HG02970 (cell line): ENCODE measurements at regions not wholly inside any gene's neighbourhood (a gene's known extent, or its start where the extent isn't known, plus 50 kb on each side); places are given as distances from the start of the nearest gene placed in this dataset.

ENCODE experiments used
- ATAC-seq: cut with Tn5 transposase; IDR thresholded peaks from one replicate; pipeline ENCODE4 v1.9.1; 2021; ENCODE audit warnings: mild to moderate bottlenecking, moderate library complexity, moderate number of reproducible peaks; ENCODE audit not compliant: unreplicated experiment, low FRiP score

DNA sequence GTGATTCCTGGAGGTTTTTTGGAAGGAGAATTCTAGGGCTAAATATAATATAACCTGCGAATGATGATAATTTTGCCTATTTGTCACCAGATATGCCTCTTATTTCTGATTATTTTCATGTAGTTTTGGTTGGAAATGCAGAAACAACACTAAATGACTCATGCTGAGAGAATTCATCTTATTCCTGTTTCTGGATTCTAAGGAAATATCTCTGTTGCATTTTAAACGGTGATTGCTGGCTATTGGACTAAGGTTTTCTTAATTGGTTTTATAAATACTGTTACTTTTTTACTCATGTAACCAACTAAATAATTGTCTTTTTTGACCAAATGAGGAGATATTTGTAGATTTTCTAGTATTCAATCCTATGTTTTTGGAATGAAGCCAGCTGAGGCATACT is 204.9 kb upstream of the NPSR1 start:
- no peak for ATAC-seq

DNA sequence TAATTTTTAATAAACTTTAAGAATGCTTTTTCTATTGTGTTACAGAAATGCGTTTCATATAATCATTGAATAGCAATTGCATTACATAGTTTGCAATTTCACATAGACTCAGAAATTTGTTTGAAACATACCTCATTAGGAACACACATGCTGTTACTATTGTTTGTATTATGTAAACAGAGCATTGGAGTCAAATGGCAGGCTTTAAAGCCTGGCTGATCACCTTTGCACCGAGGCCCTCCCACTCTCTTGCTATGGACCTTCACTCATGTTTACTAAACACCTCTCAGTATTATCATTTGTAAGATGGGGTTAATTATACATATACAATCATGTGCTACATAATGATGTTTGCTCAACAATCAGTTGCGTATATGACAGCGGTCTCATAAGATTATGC is 203.6 kb upstream of the NPSR1 start:
- ATAC-seq, result no peak

DNA sequence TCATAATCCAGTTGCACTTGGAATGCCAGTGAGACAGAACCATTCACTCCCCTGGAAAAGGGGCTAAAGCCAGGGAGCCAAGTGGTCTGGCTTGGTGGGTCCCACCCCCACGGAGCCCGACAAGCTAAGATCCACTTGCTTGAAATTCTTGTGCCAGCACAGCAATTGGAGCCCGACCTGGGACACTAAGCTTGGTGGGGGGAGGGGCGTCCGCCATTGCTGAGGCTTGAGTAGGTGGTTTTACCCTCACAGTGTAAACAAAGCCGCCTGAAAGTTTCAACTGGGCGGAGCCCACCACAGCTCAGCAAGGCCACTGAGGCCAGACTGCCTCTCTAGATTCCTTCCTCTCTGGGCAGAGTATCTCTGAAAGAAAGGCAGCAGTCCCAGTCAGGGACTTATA is 200.7 kb upstream of the NPSR1 start:
- ATAC-seq, result no peak

DNA sequence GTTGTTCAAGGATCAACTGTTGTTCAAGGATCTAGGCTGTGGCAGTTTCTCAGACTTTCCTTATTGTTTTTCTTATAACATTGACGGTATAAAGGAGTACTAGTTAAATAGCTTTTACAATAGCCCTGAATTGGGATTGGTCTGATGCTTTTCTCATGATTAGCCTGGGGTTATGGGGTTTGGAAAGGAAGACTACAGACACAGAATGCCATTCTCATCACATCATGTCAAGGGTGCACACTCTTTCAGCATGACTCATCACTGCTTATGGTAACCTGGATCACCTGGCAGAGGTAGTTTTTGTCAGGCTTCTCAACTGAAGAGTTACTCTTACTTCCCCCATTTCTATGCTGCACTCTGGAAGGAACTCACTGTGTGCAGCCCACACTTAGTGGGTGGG is 194.2 kb upstream of the NPSR1 start:
- no peak for ATAC-seq

DNA sequence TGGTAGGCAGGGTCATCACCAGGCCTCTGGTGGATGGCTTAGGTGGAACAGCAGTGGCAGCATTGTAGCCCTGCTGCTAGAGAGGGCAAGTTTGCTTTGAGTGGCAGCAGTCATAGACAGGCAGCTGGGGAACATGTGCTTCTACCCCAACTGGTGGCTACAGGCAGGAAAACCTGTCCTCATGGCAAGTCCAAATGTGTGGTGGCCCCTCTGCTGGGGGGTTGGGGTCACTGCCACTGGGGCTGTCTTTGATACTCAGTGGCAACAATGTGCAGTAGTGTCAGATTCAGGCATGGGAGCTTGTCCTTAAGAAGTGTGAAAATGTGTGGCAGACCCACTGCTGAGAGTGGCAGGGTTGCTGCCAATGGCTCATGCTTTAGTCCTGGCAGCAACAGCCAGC is 186.2 kb upstream of the NPSR1 start:
- no peak for ATAC-seq

DNA sequence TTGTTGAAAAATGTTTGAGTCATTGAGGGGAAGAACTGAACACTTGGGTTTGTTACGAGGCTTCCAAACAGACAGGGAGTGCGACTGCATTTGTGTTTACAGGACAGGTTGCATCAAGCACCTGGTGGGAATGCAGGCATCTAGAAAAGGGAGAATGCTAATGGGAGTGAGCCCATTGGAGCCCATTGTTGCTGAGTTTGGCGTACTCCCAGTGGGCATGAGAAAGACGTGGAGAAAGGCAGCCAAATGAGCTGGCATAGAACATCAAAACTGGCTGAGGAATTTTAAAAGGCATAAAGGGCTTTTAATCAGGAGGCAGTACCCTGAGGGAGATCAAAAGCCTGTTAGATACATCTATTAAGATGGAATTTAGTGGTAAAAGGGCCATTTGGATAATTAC is 171.6 kb upstream of the NPSR1 start:
- ATAC-seq, result no peak

DNA sequence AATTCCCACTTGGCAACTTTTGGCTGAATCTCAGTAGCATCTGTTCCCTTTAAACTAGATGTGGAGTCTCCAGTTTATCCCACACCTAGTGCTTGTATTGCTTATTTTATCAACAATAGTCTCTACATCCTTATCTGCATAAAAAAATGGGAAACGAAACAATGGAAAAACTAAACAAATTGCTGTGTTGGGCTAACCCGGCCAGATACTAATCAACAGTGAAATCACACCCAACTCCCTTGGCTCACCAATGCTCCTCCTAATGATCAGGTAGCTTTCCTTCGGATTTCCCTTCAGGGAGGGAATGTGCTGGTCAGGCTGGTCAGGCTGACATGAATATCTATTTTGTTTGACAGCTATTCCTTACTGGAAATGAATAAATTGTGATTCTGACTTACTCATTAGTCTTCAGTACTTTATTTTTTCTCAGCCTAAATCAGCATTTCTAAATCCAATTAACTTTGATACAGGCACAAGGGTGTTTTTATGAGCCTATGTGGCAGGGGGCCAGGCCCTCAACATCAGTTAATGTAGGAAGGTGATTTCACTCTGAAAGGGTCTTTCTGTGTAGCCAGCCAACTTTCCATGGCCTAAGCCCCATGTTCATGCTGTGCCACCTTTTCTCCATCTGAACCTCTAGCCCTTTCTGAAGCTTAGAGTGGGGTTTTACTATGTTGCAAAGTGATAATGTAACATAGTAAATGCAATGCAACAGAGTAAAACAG is 170.5 kb upstream of the NPSR1 start:
- no peak for ATAC-seq

DNA sequence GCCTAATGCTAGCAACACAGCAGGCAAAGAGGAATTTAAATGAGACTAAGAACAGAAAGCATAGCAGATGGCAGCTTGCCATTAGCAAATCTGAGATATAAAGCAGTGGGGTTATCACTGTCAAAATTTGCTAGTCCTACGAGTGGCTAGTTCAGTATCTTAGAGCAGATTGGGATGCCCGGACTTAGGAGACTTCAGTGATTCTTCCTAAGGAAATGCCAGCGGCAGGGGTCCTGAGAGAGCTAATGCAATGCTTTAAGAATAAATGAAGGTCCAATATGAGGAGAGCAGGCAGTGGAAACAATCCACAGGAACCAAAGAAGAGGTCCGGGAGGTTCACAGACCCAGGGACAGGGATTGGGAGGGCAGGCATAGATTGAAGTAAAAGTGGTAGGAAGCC is 169.3 kb upstream of the NPSR1 start:
- no peak for ATAC-seq

DNA sequence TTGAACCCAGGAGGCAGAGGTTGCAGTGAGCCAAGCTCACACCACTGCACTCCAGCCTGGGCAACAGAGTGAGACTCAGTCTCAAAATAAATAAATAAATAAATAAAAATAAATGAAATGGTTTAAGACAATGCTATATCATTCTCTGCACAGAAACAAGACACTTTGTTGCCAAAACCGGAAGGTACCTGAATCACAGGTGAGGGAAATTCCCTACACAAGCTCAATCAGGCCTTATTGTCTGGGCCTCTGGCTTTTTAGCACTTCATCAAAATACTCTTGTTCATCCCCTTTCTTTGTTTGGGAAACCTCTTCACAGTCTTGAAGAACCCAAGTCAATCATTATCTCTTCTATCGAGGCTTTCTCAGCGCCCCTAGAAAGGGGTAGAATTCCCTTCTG is 166.1 kb upstream of the NPSR1 start:
- no peak for ATAC-seq

DNA sequence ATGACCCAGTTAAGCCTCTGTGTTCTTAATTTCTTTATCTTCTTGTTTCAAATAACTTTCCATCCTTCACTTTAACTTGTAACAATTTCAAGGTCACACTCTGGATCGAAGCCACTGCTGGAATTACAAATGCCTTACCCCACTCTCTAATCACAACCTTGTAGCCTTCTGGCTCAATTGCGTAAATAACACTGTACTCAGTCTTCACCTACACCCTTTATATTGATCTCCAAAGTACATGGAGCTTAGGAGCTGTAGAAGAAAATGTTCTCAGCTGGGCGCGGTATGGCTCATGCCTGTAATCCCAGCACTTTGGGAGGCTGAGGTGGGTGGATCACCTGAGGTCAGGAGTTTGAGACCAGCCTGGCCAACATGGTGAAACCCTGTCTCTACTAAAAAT is 164.3 kb upstream of the NPSR1 start:
- ATAC-seq, result no peak

DNA sequence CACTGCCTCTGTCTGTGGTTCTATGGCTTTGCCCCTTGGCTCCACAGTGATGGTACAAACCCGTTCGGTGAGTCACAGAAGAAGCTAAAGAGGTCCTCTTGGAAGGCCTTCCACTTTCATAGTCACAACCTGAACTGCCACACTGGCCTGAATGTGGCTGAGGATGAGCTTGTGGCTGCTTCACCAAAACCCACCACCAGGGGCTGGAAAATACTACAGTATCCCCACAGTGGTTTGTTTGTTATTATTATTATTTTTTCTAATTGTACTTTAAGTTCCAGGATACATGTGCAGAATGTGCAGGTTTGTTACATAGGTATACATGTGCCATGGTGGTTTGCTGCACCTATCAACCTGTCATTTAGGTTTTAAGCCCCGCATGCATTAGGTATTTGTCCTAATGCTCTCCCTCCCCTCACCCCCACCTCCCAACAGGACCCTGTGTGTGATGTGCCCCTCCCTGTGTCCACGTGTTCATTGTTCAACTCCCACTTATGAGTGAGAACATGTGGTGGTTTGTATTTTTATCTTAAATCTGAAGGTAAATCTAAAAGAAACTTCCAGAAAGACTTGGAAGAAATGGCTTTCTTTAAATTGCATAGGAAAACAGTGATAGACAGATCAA is 160.8 kb upstream of the NPSR1 start:
- no peak for ATAC-seq

DNA sequence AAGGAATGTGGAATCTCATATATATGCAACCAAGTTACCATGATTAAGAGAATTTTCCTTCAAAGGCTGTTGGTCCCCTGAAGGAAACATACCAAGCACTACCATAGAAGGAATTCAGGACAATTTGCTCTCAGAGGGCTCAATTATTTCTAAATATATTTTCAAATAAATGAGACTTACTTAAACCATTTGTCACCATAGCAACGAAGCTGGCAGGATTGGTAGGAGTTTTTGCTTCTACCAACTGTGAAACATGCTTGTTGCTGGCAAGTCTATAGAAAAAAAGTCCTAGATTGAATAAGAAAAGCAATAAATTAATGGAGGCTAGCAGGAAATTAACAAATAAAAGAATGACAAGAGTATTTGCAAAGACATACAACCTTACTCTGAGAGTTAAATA is 156.9 kb upstream of the NPSR1 start:
- no peak for ATAC-seq

DNA sequence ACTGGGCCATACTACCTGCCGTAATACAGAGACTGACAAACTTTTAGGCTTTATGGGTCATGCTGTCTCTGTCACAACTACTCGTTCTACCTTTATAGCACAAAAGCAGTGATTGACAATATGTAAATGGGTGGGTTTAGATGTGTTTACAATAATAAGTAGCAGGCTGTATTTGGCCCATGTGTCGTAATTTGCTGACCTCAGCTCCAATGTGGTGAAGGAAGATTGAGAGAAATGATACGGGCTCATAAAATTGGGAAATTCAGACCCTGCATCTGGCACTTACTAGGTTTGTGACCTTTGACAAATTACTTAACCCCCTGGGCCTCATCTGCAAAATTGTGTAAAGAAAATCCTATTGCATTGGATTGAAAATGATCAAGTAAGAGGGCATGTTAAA is 150.8 kb upstream of the NPSR1 start:
- no peak for ATAC-seq

DNA sequence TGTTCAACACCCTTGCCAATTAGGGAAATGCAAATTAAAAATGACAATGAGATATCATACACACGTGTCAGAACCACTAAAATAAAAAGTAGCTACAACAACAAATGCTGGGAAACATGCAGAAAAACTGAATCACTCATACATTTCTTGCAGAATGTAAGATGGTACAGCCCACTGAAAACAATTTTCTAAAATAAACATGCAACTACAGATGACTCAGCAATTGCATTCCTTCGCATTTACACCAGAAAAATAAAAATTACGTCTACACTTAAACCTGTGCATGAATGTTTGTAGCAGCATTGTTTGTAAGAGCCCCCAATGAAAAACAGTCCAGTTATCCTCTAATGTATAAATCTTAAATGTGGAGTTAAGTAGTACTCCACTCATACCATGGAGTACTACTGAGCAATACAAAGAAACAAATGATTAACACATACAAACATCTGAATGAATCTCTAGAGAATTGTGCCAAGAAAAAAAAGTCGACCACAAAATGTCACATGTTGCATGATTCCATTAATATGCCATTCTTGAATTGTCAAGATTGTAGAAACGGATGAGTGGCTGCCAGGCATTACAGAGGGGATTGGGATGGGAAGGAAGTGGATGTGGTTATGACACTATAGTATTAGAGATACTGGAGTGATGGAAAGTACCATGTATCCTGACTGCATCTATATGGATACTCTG is 134.6 kb upstream of the NPSR1 start:
- ATAC-seq, result no peak

DNA sequence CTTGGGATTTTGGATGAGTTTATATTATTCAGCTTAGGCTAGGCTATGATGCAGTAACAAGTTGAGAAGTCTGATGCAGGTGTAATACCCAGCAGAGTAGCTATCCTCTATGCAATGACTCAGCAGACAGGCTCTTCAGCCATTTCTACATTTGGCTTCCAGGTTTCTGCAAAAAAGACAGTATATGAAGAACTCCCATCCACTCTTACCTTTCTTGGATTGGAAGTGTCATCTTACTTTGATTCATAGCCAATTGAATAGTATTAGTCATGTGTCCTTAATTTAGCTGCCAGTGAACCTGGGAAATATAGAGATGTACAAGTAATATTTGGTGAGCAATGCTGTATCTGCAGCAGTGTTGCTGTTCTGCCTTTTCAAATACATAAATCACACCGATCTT is 127.8 kb upstream of the NPSR1 start:
- ATAC-seq, result no peak

DNA sequence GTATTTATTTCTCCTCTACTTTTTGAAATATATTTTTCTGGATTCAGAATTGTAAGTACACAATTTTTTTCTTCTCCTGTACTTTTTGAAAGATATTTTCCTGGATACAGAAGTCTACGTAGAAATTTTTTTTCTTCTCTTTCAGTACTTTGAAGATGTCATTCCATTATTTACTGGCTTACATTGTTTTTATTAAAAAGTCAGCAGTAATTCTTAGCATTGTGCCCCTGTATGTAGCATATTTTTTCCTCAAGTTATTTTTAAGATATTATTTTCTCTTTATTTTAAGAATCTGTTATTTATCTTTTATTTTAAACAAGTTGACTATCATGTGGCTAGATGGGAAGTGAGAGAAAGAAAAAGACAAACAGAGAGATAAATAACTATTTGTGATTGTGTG is 119.0 kb upstream of the NPSR1 start:
- no peak for ATAC-seq

DNA sequence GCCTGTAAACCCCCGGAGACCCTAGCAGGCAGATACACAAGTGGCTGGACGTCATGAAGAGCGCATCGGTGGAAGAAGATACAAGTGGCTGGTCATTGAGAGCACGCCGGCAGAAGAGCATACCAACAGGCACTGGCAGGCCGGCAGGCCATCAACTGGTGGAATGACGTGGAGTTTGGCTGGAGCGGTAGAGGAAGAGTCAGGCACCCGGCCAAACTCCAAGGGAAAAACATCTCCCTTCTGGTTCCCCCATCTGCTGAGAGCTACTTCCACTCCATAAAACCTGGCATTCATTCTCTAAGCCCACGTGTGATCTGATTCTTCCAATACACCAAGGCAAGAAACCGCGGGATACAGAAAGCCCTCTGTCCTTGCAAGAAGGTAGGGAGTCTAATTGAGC is 113.4 kb upstream of the NPSR1 start:
- ATAC-seq, result no peak

DNA sequence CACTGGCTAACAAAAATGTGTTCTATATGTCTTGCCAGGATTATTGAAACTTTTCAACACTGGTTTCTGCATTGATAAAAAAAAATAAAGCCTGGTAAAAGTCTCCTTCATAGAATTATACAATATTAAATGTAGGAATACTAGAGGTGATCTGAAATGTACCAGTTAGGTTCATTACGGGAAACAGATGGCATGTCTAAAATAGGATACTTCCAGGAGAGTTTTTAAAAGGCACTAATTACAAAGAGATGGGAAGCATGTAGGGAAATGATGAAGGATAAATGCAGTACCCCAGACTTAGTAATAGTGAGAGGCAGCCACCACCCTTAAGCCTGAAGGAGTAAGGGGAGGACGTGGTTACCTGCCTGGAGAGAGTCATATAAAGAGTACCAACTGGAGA is 107.0 kb upstream of the NPSR1 start:
- ATAC-seq, result no peak

DNA sequence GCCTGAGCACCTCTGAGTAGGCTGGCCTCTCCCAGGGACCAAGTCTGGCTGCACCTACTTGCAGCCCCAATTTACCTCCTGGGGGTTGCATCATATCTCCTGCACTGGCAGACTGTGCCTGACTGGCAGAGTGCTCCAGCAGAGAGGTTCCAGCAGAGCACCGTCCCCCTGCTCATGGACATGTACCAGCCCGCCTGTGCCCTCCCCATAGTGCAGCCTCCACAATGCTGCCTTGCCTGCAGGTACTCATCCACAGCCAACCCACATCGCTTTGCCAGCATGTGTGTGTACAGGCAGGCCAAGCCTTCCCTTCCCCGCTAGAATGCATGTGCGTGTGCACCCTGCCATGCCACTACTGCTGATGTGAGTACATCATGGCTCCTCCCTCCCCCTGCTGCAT is 105.5 kb upstream of the NPSR1 start:
- ATAC-seq, result no peak

DNA sequence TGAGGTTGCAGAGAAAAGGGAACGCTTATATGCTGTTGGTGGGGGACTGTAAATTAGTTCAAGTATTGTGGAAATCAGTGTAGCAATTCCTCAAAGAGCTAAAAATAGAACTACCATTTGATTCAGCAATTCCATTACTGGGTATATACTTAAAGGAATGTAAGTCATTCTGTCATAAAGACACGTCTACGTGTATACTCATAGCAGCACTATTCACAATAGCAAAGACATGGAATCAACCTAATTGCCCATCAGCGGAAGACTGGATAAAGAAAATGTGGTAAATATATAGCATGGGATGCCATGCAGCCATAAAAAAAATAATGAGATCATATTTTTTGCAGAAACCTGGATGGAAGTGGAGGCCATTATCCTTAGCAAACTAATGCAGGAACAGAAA is 100.0 kb upstream of the NPSR1 start:
- no peak for ATAC-seq

DNA sequence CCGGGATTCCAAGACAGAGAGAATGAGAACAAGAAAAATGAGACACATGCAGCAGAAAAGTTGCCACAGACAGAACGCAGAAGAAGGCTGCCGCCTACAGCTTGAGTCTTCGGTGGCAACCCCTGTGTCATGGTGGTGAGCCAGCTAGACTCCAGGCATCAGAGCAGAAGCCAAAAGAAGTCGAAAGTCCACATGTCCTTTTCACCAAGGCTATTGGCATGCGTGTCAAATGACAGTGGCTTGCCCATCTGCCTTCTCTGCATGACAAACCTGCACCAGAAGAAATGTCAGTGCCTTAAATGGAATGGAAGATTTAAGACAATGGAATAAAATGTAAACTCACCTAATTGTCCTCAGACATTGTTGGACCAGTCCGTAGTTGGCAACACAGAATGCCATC is 93.9 kb upstream of the NPSR1 start:
- no peak for ATAC-seq

DNA sequence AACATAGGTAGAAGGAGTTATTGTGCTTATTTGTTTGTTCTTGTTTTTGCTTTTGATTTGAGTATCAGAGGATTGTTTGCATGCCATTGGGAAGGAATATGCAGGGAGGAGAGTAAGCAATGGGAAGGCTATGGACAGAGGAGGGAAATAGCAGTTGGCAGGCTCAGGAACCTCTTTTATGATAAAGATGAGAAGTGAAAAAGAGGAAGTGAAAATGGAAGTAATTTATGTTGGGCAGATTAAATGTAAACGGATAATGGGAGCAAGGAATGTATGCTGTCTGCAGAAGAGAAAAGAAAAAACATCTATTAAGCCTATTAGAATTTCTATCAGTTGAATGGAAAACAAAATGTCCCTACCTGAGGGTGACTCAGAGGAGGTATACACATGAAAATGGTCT is 90.1 kb upstream of the NPSR1 start:
- ATAC-seq, result no peak
